MM.1S (cell line): ENCODE measurements at regions not wholly inside any gene's neighbourhood (a gene's known extent, or its start where the extent isn't known, plus 50 kb on each side); places are given as distances from the start of the nearest gene placed in this dataset.

ENCODE experiments used
- EZH2 ChIP-seq: fragments of 300-600 bp; sonication (generic); optimal IDR thresholded peaks from 2 replicates; pipeline ENCODE3; 2017; ENCODE audit warnings: low read depth, mild to moderate bottlenecking, antibody characterized with exemption, low read length, mixed read lengths
- TF ChIP-seq, protein P1 (sequence below): fragments of 300-600 bp; sonication (generic); IDR thresholded peaks from 2 replicates; pipeline ENCODE4 v1.5.1; 2016; ENCODE audit warnings: antibody characterized with exemption, low read length, mixed read lengths

- TF ChIP-seq, protein P1, sequence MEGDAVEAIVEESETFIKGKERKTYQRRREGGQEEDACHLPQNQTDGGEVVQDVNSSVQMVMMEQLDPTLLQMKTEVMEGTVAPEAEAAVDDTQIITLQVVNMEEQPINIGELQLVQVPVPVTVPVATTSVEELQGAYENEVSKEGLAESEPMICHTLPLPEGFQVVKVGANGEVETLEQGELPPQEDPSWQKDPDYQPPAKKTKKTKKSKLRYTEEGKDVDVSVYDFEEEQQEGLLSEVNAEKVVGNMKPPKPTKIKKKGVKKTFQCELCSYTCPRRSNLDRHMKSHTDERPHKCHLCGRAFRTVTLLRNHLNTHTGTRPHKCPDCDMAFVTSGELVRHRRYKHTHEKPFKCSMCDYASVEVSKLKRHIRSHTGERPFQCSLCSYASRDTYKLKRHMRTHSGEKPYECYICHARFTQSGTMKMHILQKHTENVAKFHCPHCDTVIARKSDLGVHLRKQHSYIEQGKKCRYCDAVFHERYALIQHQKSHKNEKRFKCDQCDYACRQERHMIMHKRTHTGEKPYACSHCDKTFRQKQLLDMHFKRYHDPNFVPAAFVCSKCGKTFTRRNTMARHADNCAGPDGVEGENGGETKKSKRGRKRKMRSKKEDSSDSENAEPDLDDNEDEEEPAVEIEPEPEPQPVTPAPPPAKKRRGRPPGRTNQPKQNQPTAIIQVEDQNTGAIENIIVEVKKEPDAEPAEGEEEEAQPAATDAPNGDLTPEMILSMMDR = no peak
- no peak for TF ChIP-seq EZH2
Measured at GRCh38 chr16:73177729-73178295, 129.9 kb upstream of the ZFHX3 start.
